GM20000 (cell line): ENCODE measurements at regions not wholly inside any gene's neighbourhood (a gene's known extent, or its start where the extent isn't known, plus 50 kb on each side); places are given as distances from the start of the nearest gene placed in this dataset.

Experiments
- DNase-seq: peaks from one replicate; pipeline ENCODE4 v3.0.0; 2012; ENCODE audit warnings: low spot score
- TF ChIP-seq, protein P1 (sequence below): IDR thresholded peaks from 2 replicates; pipeline ENCODE4 v1.5.1; 2012; ENCODE audit warnings: mild to moderate bottlenecking, control low read depth; ENCODE audit errors: extremely low read depth, missing control alignments

DNA sequence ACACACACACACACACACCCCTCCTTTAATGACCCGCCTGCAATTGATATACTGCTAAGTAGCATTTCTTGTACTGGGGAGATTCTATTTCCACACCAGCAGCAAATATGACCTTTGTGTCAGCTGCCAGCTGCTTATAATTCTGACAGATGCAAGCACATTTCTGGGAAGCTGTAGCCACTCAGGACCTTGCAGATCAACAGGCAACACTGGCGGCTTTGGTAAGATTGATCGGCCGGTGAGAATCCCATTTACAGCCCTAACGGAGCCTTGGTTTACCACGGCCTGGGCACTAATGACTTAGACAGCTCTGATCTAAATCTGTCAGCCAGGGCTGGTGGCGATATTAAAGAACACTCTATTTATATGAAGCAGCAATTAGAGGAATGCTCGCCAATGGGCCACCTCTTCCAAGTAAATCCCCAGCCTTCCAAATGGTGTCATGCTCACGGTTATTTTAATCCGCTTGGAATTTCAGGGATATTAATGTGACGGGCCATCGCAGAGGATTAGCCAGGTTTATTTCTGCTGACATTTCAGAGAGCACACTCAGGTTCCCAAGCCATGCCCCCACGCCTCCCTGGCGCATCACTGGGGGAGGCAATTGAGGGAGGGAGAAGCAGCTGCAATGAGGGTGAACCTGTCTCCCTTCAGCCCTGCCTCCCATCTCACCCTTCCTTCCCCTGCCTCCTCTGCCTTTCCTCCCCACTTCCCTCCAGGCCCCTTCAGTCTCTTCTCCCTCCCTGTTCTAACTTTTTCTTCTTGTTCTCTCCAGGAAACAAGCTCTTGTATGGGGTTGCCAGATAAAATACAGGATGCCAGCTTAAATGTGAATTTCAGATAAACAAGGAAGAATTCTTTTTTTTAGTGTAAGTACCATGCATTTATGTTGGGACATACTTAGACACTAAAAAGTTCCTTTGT lies 287.0 kb downstream of the TLE3 start:
- DNase-seq: no peak
- TF ChIP-seq, protein P1, sequence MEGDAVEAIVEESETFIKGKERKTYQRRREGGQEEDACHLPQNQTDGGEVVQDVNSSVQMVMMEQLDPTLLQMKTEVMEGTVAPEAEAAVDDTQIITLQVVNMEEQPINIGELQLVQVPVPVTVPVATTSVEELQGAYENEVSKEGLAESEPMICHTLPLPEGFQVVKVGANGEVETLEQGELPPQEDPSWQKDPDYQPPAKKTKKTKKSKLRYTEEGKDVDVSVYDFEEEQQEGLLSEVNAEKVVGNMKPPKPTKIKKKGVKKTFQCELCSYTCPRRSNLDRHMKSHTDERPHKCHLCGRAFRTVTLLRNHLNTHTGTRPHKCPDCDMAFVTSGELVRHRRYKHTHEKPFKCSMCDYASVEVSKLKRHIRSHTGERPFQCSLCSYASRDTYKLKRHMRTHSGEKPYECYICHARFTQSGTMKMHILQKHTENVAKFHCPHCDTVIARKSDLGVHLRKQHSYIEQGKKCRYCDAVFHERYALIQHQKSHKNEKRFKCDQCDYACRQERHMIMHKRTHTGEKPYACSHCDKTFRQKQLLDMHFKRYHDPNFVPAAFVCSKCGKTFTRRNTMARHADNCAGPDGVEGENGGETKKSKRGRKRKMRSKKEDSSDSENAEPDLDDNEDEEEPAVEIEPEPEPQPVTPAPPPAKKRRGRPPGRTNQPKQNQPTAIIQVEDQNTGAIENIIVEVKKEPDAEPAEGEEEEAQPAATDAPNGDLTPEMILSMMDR: no peak

DNA sequence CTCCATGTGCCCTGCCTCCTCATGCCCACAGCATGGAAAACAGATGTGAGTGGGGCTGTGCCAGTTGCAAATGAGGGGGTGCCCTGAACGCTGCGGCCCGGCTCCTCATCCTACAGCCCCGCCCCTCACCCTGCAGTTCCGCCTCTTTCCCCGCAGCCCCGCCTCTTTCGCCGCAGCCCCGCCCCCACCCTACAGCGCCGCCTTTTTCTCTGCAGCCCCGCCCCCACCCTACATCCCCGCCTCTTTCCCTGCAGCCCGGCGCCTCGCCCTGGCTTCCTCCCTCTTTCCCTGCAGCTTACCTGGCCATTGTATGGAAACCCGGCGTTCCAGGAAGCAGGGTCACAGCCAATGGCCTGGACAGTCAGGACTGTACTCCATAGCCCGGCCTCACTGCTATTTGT lies 284.9 kb downstream of the TLE3 start:
- TF ChIP-seq, protein P1: no peak
- DNase-seq: no peak

DNA sequence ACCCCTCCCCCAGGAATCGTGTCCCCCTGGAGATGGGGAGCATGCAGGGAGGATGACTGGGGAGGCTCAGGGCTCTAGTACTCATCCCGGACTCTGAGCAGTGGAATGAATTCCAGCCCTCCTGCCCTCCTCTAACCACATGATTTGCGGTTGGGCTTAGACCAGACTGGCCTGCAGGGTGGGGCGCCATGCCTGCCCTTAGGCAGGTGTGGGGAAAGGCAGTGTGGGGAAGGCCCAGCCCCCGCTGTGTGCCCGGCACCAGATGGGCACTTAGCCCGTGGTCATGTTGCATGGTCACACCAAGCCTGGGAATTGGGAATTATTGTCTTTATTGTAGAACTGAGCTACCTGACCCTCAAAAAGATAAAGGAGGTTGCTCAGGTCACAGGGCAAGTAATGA lies 283.8 kb downstream of the TLE3 start:
- no peak for DNase-seq
- TF ChIP-seq, protein P1: no peak

DNA sequence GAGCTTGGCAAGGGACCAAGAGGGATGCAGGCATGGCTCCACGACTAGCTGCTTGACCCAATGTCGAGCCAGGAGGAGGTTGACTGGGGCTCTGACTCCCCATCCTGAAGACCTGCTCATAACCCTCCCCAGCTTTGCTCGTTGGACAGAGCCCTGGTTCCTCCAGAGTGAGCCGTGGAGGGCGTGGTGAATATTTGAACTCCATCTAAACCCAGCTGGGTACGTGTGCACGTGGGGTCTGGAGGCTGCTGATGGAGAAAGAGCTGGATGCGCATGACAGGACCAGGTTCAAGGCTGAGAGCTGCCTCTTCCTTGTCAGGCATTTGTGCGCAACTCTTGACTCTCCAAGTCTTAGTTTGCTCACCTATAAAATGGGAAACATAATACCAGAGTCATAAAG lies 282.8 kb downstream of the TLE3 start:
- DNase-seq: no peak
- TF ChIP-seq, protein P1: no peak

DNA sequence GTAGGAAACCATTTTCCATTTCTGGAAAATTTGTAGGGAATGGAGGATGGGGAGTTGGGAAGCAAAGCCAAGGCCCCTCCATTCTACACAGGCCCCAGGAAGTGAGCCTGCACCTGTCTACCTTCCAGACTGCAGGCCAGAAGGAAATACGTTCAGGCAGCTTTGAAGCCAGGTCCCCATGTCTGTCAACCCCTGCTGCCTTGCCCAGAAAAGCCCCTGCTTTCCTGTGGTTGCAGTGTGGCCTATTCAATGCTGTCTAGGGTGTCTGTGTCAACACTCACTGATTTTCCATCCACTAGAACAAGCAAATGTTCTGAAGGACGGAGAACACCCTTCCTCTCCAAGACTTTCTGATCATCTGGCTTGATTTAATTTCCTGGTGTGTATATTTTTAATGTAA lies 281.9 kb downstream of the TLE3 start:
- peak; percentile 28 for DNase-seq
- TF ChIP-seq, protein P1: no peak

DNA sequence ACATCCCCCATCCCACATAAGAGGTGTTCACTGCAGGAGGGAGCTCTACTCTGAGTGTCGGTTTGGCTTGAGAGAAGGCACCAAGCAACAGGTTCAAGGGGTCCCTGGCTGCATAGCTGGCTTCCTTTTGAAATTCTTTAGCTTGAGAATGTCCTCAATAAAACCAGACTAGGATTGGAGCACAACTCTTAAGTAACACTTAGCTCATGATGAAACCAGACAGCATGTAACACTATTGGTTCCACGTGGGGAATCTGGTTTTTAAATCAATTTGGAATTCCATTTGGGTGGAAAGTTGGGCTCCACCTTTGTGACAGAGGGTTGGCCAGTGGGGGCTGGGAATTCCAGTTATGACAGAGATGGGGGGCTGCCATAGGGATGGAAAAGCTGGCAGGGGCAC lies 281.2 kb downstream of the TLE3 start:
- no peak for DNase-seq
- TF ChIP-seq, protein P1: no peak

GRCh38 chr15:69818529-69818928 lies 279.2 kb downstream of the TLE3 start:
- TF ChIP-seq, protein P1: no peak

More at GRCh38 chr15:69818529-69818928, 279.2 kb downstream of the TLE3 start:
- DNase-seq: no peak
